HepG2 (cell line): ENCODE measurements at regions not wholly inside any gene's neighbourhood (a gene's known extent, or its start where the extent isn't known, plus 50 kb on each side); places are given as distances from the start of the nearest gene placed in this dataset.

Experiments
- ATAC-seq: fragments of 200-7000 bp; cut with Tn5 transposase; 3 replicates; pipeline ENCODE4 v1.9.1; 2020; ENCODE audit warnings: mild to moderate bottlenecking, moderate library complexity
- BruUV-seq: library from RNA; stranded (reverse); fragments of 400-500 nt; replicated peaks from 2 replicates; lab custom pipeline; 2021; lab: Mats Ljungman, UMichigan
- CTCF ChIA-PET: fragments of 300-600 bp; formaldehyde crosslinking; extraction: SDS; loops from one replicate; lab custom pipeline; 2021; ENCODE audit warnings: low total read pairs, inconsistent platforms, low intra/inter-chr PET ratio; lab: Yijun Ruan, JAX
- POLR2A ChIA-PET: fragments of 350-600 bp; sonication (Branson Sonifier 250); formaldehyde crosslinking; loops from one replicate; lab custom pipeline; 2020; ENCODE audit warnings: antibody characterized with exemption, inconsistent platforms; lab: Yijun Ruan, JAX
- DNase-seq: peaks from one replicate; pipeline ENCODE4 v3.0.0-alpha.2; 2015; ENCODE audit warnings: low spot score
- FAIRE-seq: peaks from 3 replicates; lab custom pipeline; 2011; peaks lifted over from hg19 to GRCh38; lab: Jason Lieb, UNC
- H2AFZ ChIP-seq: one replicate; pipeline ENCODE4 v1.6.1; 2011; ENCODE audit warnings: low read length, inconsistent platforms
- H3K27ac ChIP-seq: fragments of 300-600 bp; 3 replicates; pipeline ENCODE4 v1.8.0; 2011; ENCODE audit warnings: mixed run types, mild to moderate bottlenecking, mixed read lengths, low read length, inconsistent platforms; ENCODE audit not compliant: insufficient read depth; ENCODE audit errors: extremely low read length
- H3K27me3 ChIP-seq, 2 experiments: fragments of 200-600 bp in 1 of 2; 2 replicates in 1 of 2; 3 replicates in 1 of 2; pipeline versions ENCODE4 v1.6.0 to v1.8.0; 2011; ENCODE audit warnings: low read length in 2 of 2, mild to moderate bottlenecking in 2 of 2, moderate library complexity in 2 of 2, inconsistent platforms in 1 of 2; ENCODE audit not compliant: insufficient read depth in 2 of 2, control insufficient read depth in 1 of 2
- H3K36me3 ChIP-seq, 2 experiments: fragments of 200-600 bp in 1 of 2; replicated peaks in 1 of 2; 2 replicates in 1 of 2; 3 replicates in 1 of 2; pipeline versions ENCODE4 v1.5.1 to v1.8.0; 2011; ENCODE audit warnings: low read length in 2 of 2, inconsistent platforms in 1 of 2; ENCODE audit not compliant: insufficient read depth in 2 of 2, control insufficient read depth in 1 of 2
- H3K4me1 ChIP-seq: 2 replicates; pipeline ENCODE4 v1.5.1; 2012; ENCODE audit warnings: low read length, inconsistent platforms; ENCODE audit not compliant: insufficient read depth
- H3K4me2 ChIP-seq: 2 replicates; pipeline ENCODE4 v1.6.0; 2011; ENCODE audit warnings: low read depth, low read length, inconsistent platforms
- H3K4me3 ChIP-seq, 3 experiments: fragments of 200-600 bp in 1 of 3; sonication (generic), shearing (Covaris generic) in 1 of 3; replicated peaks in 1 of 3; 2 replicates each; pipeline ENCODE4 v1.5.1; 2011 to 2016; ENCODE audit warnings: low read length in 3 of 3, inconsistent platforms in 2 of 3, low read depth in 2 of 3, mild to moderate bottlenecking in 2 of 3, control low read depth in 1 of 3, mixed read lengths in 1 of 3; ENCODE audit not compliant: insufficient read depth in 1 of 3
- H3K79me2 ChIP-seq: one replicate; pipeline ENCODE4 v1.6.1; 2011; ENCODE audit warnings: low read length, inconsistent platforms; ENCODE audit not compliant: insufficient read depth
- H3K9ac ChIP-seq: 2 replicates; pipeline ENCODE4 v1.6.0; 2011; ENCODE audit warnings: mild to moderate bottlenecking, low read depth, low read length, inconsistent platforms; ENCODE audit not compliant: insufficient read depth
- H3K9me3 ChIP-seq: 2 replicates; pipeline ENCODE4 v1.5.1; 2012; ENCODE audit warnings: mild to moderate bottlenecking, low read length
- H4K20me1 ChIP-seq: 2 replicates; pipeline ENCODE4 v1.6.0; 2011; ENCODE audit warnings: inconsistent platforms, mild to moderate bottlenecking, low read length, moderate library complexity; ENCODE audit not compliant: insufficient read depth
- CHD2 ChIP-seq: IDR thresholded peaks from 2 replicates; pipeline ENCODE4 v1.6.1; 2011; ENCODE audit warnings: low read depth, low read length, improper control_type of control experiment
- MEIS1 ChIP-seq: sonication (generic); formaldehyde crosslinking; IDR thresholded peaks from 2 replicates; pipeline ENCODE4 v1.9.0; 2021; ENCODE audit warnings: mild to moderate bottlenecking, missing genetic modification reagents, moderate library complexity, borderline replicate concordance
- NFKB2 ChIP-seq: sonication (generic); formaldehyde crosslinking; IDR thresholded peaks from 2 replicates; pipeline ENCODE4 v1.4.0; 2020; ENCODE audit warnings: missing genetic modification reagents, borderline replicate concordance
- SNAI1 ChIP-seq: sonication (generic); formaldehyde crosslinking; IDR thresholded peaks from 2 replicates; pipeline ENCODE4 v1.5.0; 2020; ENCODE audit warnings: mild to moderate bottlenecking, missing genetic modification reagents, borderline replicate concordance
- SP2 ChIP-seq: sonication (generic); formaldehyde crosslinking; IDR thresholded peaks from 2 replicates; pipeline ENCODE4 v1.5.1; 2020; ENCODE audit warnings: mild to moderate bottlenecking, missing genetic modification reagents
- TEAD3 ChIP-seq: optimal IDR thresholded peaks from 2 replicates; pipeline ENCODE3; 2016; ENCODE audit warnings: borderline replicate concordance
- ZNF326 ChIP-seq: sonication (generic); formaldehyde crosslinking; IDR thresholded peaks from 2 replicates; pipeline ENCODE4 v1.4.0; 2020; ENCODE audit warnings: missing genetic modification reagents, borderline replicate concordance
- ZNF709 ChIP-seq: sonication (generic); formaldehyde crosslinking; IDR thresholded peaks from 2 replicates; pipeline ENCODE4 v1.5.0; 2020; ENCODE audit warnings: mild to moderate bottlenecking, missing genetic modification reagents
- ZNF737 ChIP-seq: sonication (generic); formaldehyde crosslinking; IDR thresholded peaks from 2 replicates; pipeline ENCODE4 v1.5.0; 2020; ENCODE audit warnings: missing genetic modification reagents, mild to moderate bottlenecking, borderline replicate concordance
- WGBS: methylation state at CpG from one replicate; pipeline ENCODE4 v1.1.6; 2017; ENCODE audit warnings: low lambda C conversion rate; 5-methylcytosine and 5-hydroxymethylcytosine counted together
- in situ Hi-C: cut with HindIII; loops from 2 replicates; pipeline ENCODE4 v1.10.0; 2017; ENCODE audit warnings: low pct_unique_long_range_greater_than_20kb; ENCODE audit not compliant: extremely low pct_ligation_motif_present
- intact Hi-C: fragments of 100-400 bp; cut with micrococcal nuclease; formaldehyde crosslinking; loops from one replicate; pipeline ENCODE4 v1.10.0; 2022; ENCODE audit not compliant: unreplicated experiment
- TF ChIP-seq, protein P1 (sequence below): sonication (generic); formaldehyde crosslinking; IDR thresholded peaks from 2 replicates; pipeline ENCODE4 v1.8.1; 2022; ENCODE audit warnings: mild to moderate bottlenecking, missing genetic modification reagents
- TF ChIP-seq, protein P2 (sequence below): sonication (generic); formaldehyde crosslinking; IDR thresholded peaks from 2 replicates; pipeline ENCODE4 v1.8.0; 2022; ENCODE audit warnings: missing genetic modification reagents, mild to moderate bottlenecking, inconsistent platforms, borderline replicate concordance
- TF ChIP-seq, protein P3 (sequence below): sonication (generic); formaldehyde crosslinking; IDR thresholded peaks from 2 replicates; pipeline ENCODE4 v1.4.0; 2020; ENCODE audit warnings: mild to moderate bottlenecking, missing genetic modification reagents

DNA sequence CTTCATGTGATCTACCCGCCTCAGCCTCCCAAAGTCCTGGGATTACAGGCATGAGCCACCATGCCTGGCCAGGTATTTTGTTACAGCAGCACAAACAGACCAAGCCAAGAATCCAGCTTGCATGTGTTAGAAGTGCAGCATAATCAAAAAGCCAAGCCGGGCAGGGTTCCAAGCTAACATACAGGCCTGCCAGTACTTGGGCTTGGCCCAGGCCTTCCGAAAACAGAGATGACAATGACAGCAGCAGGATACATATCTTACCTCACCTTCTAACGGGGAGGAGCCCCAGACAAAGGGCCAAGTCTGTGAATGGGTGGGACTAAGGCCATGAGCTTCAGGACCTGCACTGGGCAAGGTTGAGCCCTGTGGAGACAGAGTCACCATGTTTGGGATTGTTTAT, 91.4 kb upstream of the ZNF462 start:
- intact Hi-C loops: no loop called here

DNA sequence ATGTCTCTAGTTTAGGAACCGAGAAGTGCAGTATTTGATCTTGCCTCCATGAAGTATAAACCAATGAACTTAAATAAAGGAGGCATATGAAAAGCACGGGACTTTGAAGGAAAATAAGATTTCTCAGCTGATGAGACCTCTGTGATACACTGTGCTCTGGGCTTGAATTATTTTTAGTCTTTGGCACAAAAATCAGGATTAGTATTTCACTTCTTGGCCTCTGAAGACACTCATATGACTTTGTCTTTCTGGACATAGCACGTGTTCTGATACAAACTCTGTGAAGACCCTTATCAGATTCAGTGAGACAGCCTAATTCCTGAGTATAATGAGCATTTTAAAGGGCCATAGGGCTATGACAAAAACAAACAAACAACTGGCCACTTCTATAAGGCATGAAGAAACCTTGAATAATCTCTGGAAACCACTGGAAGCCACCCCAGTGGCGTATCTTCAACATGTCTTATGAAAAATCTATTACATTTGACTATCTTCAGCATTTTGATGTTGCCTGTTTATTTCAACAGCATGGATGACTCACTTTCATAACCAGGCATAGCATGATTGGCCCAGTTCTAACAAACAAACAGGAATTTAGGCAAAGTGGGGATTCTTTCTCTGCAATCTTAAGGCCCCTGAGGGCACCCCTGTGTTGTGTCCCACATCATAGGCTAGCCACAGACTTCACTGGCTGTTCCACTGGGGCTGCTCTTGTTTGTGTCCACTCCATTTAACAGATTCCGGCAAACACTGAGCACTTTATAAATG, 90.3 kb upstream of the ZNF462 start:
- TF ChIP-seq, protein P1, sequence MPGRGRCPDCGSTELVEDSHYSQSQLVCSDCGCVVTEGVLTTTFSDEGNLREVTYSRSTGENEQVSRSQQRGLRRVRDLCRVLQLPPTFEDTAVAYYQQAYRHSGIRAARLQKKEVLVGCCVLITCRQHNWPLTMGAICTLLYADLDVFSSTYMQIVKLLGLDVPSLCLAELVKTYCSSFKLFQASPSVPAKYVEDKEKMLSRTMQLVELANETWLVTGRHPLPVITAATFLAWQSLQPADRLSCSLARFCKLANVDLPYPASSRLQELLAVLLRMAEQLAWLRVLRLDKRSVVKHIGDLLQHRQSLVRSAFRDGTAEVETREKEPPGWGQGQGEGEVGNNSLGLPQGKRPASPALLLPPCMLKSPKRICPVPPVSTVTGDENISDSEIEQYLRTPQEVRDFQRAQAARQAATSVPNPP (CRISPR knock-in tag): no peak
- TF ChIP-seq, protein P2, sequence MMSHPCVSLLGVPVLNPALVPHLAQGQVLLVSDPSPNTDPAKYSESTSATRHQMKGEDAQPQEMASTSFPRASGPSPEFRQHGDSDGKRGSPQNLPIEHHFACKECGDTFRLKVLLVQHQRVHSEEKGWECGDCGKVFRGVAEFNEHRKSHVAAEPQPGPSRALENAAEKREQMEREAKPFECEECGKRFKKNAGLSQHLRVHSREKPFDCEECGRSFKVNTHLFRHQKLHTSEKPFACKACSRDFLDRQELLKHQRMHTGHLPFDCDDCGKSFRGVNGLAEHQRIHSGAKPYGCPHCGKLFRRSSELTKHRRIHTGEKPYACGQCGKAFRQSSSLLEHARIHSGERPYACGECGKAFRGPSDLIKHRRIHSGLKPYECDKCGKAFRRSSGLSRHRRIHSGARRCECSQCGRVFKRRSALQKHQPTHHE (CRISPR knock-in tag): no peak
- TF ChIP-seq ZNF709 (CRISPR knock-in tag): no peak
- TF ChIP-seq ZNF737 (CRISPR knock-in tag): no peak
- TF ChIP-seq, protein P3, sequence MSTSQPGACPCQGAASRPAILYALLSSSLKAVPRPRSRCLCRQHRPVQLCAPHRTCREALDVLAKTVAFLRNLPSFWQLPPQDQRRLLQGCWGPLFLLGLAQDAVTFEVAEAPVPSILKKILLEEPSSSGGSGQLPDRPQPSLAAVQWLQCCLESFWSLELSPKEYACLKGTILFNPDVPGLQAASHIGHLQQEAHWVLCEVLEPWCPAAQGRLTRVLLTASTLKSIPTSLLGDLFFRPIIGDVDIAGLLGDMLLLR: no peak
- no peak for TF ChIP-seq MEIS1
- no peak for TF ChIP-seq TEAD3 (CRISPR knock-in tag)
- no peak for TF ChIP-seq NFKB2
- no peak for TF ChIP-seq SNAI1 (CRISPR knock-in tag)
- no peaks in the 10 kb centered on the region for H3K4me1 ChIP-seq
- ChIA-PET POLR2A (no interaction called here), CTCF (no interaction called here)
- no peak overlapping the region for H2AFZ ChIP-seq
- H3K79me2 ChIP-seq: no peaks in the 10 kb centered on the region
- ATAC-seq (no peak), DNase-seq (no peak), FAIRE-seq (no peak)
- H3K9me3 ChIP-seq: no peaks in the 10 kb centered on the region
- no peak overlapping the region for H3K4me2 ChIP-seq
- 11% methylated on average over 5 of the region's 5 CpGs for WGBS
- no TSS peak for BruUV-seq
- H3K4me3 ChIP-seq: no peak overlapping the region
- H4K20me1 ChIP-seq: no peaks in the 10 kb centered on the region
- H3K27me3 ChIP-seq: peaks cover 0 to 1% of the 10 kb centered on the region in 2 experiments; a peak in 1 of 5 replicates
- no peaks in the 10 kb centered on the region for H3K36me3 ChIP-seq
- in situ Hi-C loops: no loop called here
- intact Hi-C loops: no loop called here
- no peak overlapping the region for H3K9ac ChIP-seq
- H3K27ac ChIP-seq: no peak overlapping the region

More for the DNA sequence above, 91.4 kb upstream of the ZNF462 start:
- ATAC-seq: no peak
- CTCF ChIA-PET: no interaction called here
- no peak for TF ChIP-seq SP2 (CRISPR knock-in tag)
- no peak for TF ChIP-seq ZNF326 (CRISPR knock-in tag)
- TF ChIP-seq CHD2: no peak
- peaks cover 0 to 1% of the 10 kb centered on the region in 2 experiments; a peak in 1 of 5 replicates for H3K27me3 ChIP-seq
- FAIRE-seq: no peak
- H2AFZ ChIP-seq: no peak overlapping the region
- H3K27ac ChIP-seq: no peak overlapping the region
- WGBS: 34% methylated on average over 4 of the region's 4 CpGs
- H3K9ac ChIP-seq: no peak overlapping the region
- in situ Hi-C loops: no loop called here
- H3K36me3 ChIP-seq: no peaks in the 10 kb centered on the region
- H3K9me3 ChIP-seq: no peaks in the 10 kb centered on the region
- no peaks in the 10 kb centered on the region for H3K79me2 ChIP-seq
- no peak overlapping the region for H3K4me2 ChIP-seq
- POLR2A ChIA-PET: no interaction called here
- no peak overlapping the region for H3K4me3 ChIP-seq
- H4K20me1 ChIP-seq: no peaks in the 10 kb centered on the region
- DNase-seq: no peak
- BruUV-seq: no TSS peak
- no peaks in the 10 kb centered on the region for H3K4me1 ChIP-seq
